ENCODE measurements at regions not wholly inside any gene's neighbourhood (a gene's known extent, or its start where the extent isn't known, plus 50 kb on each side); places are given as distances from the start of the nearest gene placed in this dataset.

GRCh38 chr16:86910161-86910769 lies 331.9 kb downstream of the FOXL1 start:
- no peak for TF ChIP-seq POLR2A (IDR thresholded peaks at IDR 0.05)
- TF ChIP-seq, protein P1, sequence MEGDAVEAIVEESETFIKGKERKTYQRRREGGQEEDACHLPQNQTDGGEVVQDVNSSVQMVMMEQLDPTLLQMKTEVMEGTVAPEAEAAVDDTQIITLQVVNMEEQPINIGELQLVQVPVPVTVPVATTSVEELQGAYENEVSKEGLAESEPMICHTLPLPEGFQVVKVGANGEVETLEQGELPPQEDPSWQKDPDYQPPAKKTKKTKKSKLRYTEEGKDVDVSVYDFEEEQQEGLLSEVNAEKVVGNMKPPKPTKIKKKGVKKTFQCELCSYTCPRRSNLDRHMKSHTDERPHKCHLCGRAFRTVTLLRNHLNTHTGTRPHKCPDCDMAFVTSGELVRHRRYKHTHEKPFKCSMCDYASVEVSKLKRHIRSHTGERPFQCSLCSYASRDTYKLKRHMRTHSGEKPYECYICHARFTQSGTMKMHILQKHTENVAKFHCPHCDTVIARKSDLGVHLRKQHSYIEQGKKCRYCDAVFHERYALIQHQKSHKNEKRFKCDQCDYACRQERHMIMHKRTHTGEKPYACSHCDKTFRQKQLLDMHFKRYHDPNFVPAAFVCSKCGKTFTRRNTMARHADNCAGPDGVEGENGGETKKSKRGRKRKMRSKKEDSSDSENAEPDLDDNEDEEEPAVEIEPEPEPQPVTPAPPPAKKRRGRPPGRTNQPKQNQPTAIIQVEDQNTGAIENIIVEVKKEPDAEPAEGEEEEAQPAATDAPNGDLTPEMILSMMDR (IDR thresholded peaks at IDR 0.05) = no peak
